ENCODE measurements at regions not wholly inside any gene's neighbourhood (a gene's known extent, or its start where the extent isn't known, plus 50 kb on each side); places are given as distances from the start of the nearest gene placed in this dataset.

- POLR2A ChIA-PET, result no interaction called here
- intact Hi-C loops (cut with micrococcal nuclease), result no loop called here
- no peaks in the 10 kb centered on the region for H3K9me3 Mint-ChIP-seq (ENCODE audit: unreplicated experiment)
- H3K4me3 Mint-ChIP-seq (ENCODE audit: unreplicated experiment), result no peak overlapping the region
- BruUV-seq (replicated peaks), result no TSS peak
- no peak overlapping the region for H3K27ac Mint-ChIP-seq (ENCODE audit: low read depth, unreplicated experiment)
- H3K4me1 Mint-ChIP-seq (ENCODE audit: insufficient read depth, unreplicated experiment), result peaks cover 9% of the 10 kb centered on the region
- no peak for TF ChIP-seq CTCF (IDR thresholded peaks at IDR 0.05; ENCODE audit: unreplicated experiment)
- no peak for DNase-seq (ENCODE audit: unreplicated experiment)
- CTCF ChIA-PET, result no interaction called here
- no peaks in the 10 kb centered on the region for H3K27me3 Mint-ChIP-seq (ENCODE audit: insufficient read depth, unreplicated experiment)
- H3K36me3 Mint-ChIP-seq (ENCODE audit: insufficient read depth, unreplicated experiment), result no peaks in the 10 kb centered on the region
Observed at GRCh38 chr2:163312713-163313112, 423.1 kb downstream of the FIGN start.

GRCh38 chr2:163306647-163307046, 429.2 kb downstream of the FIGN start:
- Mint-ChIP-seq H3K4me3 (ENCODE audit: unreplicated experiment) (no peak overlapping the region), H3K27ac (ENCODE audit: low read depth, unreplicated experiment) (no peak overlapping the region), H3K4me1 (ENCODE audit: insufficient read depth, unreplicated experiment) (no peaks in the 10 kb centered on the region), H3K27me3 (ENCODE audit: insufficient read depth, unreplicated experiment) (no peaks in the 10 kb centered on the region), H3K9me3 (ENCODE audit: unreplicated experiment) (peaks cover 8% of the 10 kb centered on the region), H3K36me3 (ENCODE audit: insufficient read depth, unreplicated experiment) (no peaks in the 10 kb centered on the region)
- DNase-seq (ENCODE audit: unreplicated experiment), result no peak
- no peak for TF ChIP-seq CTCF (IDR thresholded peaks at IDR 0.05; ENCODE audit: unreplicated experiment)
- ChIA-PET POLR2A (no interaction called here), CTCF (no interaction called here)
- intact Hi-C loops (cut with micrococcal nuclease), result no loop called here
- no TSS peak for BruUV-seq (replicated peaks)

GRCh38 chr2:163302141-163302540, 433.7 kb downstream of the FIGN start:
- no peaks in the 10 kb centered on the region for H3K27me3 Mint-ChIP-seq (ENCODE audit: insufficient read depth, unreplicated experiment)
- peaks cover 8% of the 10 kb centered on the region for H3K9me3 Mint-ChIP-seq (ENCODE audit: unreplicated experiment)
- H3K27ac Mint-ChIP-seq (ENCODE audit: low read depth, unreplicated experiment), result no peak overlapping the region
- ChIA-PET POLR2A (no interaction called here), CTCF (interaction anchor here (0.8 kb wide), 1 partner anchor 14 kb away, joined by 4 read pairs; no protein-coding TSS in a partner anchor)
- no peak for DNase-seq (ENCODE audit: unreplicated experiment)
- BruUV-seq (replicated peaks), result no TSS peak
- intact Hi-C loops (cut with micrococcal nuclease), result no loop called here
- H3K4me3 Mint-ChIP-seq (ENCODE audit: unreplicated experiment), result no peak overlapping the region
- no peaks in the 10 kb centered on the region for H3K4me1 Mint-ChIP-seq (ENCODE audit: insufficient read depth, unreplicated experiment)
- H3K36me3 Mint-ChIP-seq (ENCODE audit: insufficient read depth, unreplicated experiment), result no peaks in the 10 kb centered on the region
- TF ChIP-seq CTCF (IDR thresholded peaks at IDR 0.05; ENCODE audit: unreplicated experiment), result no peak

GRCh38 chr2:163291790-163292189, 444.0 kb downstream of the FIGN start:
- Mint-ChIP-seq H3K27me3 (ENCODE audit: insufficient read depth, unreplicated experiment) (no peaks in the 10 kb centered on the region), H3K36me3 (ENCODE audit: insufficient read depth, unreplicated experiment) (no peaks in the 10 kb centered on the region), H3K27ac (ENCODE audit: low read depth, unreplicated experiment) (no peak overlapping the region), H3K4me1 (ENCODE audit: insufficient read depth, unreplicated experiment) (no peaks in the 10 kb centered on the region), H3K9me3 (ENCODE audit: unreplicated experiment) (no peaks in the 10 kb centered on the region), H3K4me3 (ENCODE audit: unreplicated experiment) (no peak overlapping the region)
- intact Hi-C loops (cut with micrococcal nuclease), result no loop called here
- no TSS peak for BruUV-seq (replicated peaks)
- TF ChIP-seq CTCF (IDR thresholded peaks at IDR 0.05; ENCODE audit: unreplicated experiment), result no peak
- no peak for DNase-seq (ENCODE audit: unreplicated experiment)
- ChIA-PET POLR2A (no interaction called here), CTCF (no interaction called here)
